HUDEP-2 (cell line): ENCODE measurements at regions not wholly inside any gene's neighbourhood (a gene's known extent, or its start where the extent isn't known, plus 50 kb on each side); places are given as distances from the start of the nearest gene placed in this dataset.
"Not testable (repeated sequence)": the region's sequence is repeated elsewhere in the genome, so short reads cannot be mapped to it uniquely, and the experiment has no call there.

Experiments
- DNase-seq, 76 experiments: peaks; one replicate each; lab custom pipeline; 2025; ENCODE audit not compliant: unreplicated experiment in 76 of 76; lab: John Stamatoyannopoulos, UW

DNA sequence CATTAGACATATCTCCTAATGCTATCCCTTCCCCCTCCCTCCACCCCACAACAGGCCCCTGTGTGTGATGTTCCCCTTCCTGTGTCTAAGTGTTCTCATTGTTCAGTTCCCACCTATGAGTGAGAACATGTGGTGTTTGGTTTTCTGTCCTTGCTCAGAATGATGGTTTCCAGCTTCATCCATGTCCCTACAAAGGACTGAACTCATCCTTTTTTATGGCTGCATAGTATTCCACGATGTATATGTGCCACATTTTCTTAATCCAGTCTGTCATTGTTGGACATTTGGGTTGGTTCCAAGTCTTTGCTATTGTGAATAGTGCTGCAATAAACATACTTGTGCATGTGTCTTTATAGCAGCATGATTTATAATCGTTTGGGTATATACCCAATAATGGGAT is 71.2 kb upstream of the ZNF519 start:
- not testable (repeated sequence) for DNase-seq

GRCh38 chr18:14190776-14191442 is 58.7 kb upstream of the ZNF519 start:
- not testable (repeated sequence) for DNase-seq

DNA sequence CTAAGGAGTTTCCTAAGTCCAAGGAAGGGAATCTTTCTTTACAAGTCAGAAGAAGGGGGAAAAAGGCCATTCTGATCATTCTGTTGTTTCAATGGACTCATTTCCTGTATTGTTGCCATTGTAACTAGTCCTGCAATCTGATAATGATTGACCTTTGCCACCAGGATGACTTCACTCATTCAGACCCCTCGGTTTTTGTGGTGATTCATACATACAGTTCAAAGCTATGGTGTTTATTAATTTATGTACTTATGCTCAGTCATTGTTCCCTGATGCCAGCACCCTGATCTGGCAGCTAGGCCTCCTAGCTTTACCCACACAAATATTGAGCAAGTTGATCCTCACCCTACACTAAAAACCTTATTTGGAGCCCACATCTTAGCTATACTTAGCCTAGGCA is 57.6 kb upstream of the ZNF519 start:
- no peak for DNase-seq

DNA sequence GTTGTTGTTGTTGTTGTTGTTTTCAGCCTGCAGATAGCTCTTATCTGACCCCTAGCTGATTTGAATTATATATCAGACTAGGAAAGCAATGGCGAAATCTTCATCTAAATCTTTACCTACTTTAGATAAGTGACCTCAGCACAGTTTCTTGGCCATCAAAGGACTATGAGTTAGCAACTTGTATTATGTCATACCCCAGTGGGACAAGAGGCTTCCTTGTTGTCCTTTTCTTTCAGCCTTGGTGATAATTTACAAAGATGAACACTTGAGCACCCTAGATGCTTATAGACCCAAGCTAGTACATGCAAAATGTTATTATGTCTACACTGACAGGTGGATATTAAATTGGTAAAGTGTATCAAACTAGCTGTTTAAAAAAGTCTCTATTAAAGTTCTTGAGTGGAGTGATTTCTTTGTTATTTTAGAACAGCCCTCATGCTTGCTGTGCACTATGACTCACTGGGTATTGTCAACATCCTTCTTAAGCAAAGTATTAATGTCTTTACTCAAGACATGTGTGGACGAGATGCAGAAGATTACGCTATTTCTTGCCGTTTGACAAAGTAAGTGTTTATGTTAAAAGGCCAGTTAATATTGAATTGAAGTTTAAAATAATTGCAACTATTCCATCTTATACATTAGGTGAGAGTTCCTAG is 56.6 kb upstream of the ZNF519 start:
- not testable (repeated sequence) for DNase-seq
